ENCODE measurements at regions not wholly inside any gene's neighbourhood (a gene's known extent, or its start where the extent isn't known, plus 50 kb on each side); places are given as distances from the start of the nearest gene placed in this dataset.
"Not testable (repeated sequence)": the region's sequence is repeated elsewhere in the genome, so short reads cannot be mapped to it uniquely, and the experiment has no call there.

- DNase-seq (ENCODE audit: insufficient read length, low spot score) (no peak), FAIRE-seq (no peak)
- TF ChIP-seq PAX5 (IDR thresholded peaks at IDR 0.05; ENCODE audit: insufficient read depth, low read length, severe bottlenecking) (no peak), TAF1 (IDR thresholded peaks at IDR 0.05; ENCODE audit: low read depth, low read length) (no peak), POLR2A (IDR thresholded peaks at IDR 0.05; ENCODE audit: low read depth, low read length) (no peak), POU2F2 (IDR thresholded peaks at IDR 0.05; ENCODE audit: low read depth, low read length) (no peak), SPI1 (IDR thresholded peaks at IDR 0.05; ENCODE audit: low read depth, low read length) (no peak), POLR2AphosphoS5 (IDR thresholded peaks at IDR 0.05; ENCODE audit: low read depth, low read length) (no peak)
These were observed 401.8 kb downstream of the SRGAP2C start for GRCh38 chr1:121586369-121587229.

GRCh38 chr1:121587230-121587569, 402.4 kb downstream of the SRGAP2C start:
- no peak for DNase-seq (ENCODE audit: insufficient read length, low spot score)
- TF ChIP-seq SPI1 (IDR thresholded peaks at IDR 0.05; ENCODE audit: low read depth, low read length) (no peak), POU2F2 (IDR thresholded peaks at IDR 0.05; ENCODE audit: low read depth, low read length) (no peak), TAF1 (IDR thresholded peaks at IDR 0.05; ENCODE audit: low read depth, low read length) (no peak), POLR2A (IDR thresholded peaks at IDR 0.05; ENCODE audit: low read depth, low read length) (no peak), POLR2AphosphoS5 (IDR thresholded peaks at IDR 0.05; ENCODE audit: low read depth, low read length) (no peak), PAX5 (IDR thresholded peaks at IDR 0.05; ENCODE audit: insufficient read depth, low read length, severe bottlenecking) (no peak)
- FAIRE-seq, result no peak

- FAIRE-seq (no peak), DNase-seq (ENCODE audit: insufficient read length, low spot score) (no peak)
- no peak for TF ChIP-seq POLR2A (IDR thresholded peaks at IDR 0.05; ENCODE audit: low read depth, low read length)
- no peak for TF ChIP-seq TAF1 (IDR thresholded peaks at IDR 0.05; ENCODE audit: low read depth, low read length)
- TF ChIP-seq PAX5 (IDR thresholded peaks at IDR 0.05; ENCODE audit: insufficient read depth, low read length, severe bottlenecking), result no peak
- no peak for TF ChIP-seq POU2F2 (IDR thresholded peaks at IDR 0.05; ENCODE audit: low read depth, low read length)
- TF ChIP-seq POLR2AphosphoS5 (IDR thresholded peaks at IDR 0.05; ENCODE audit: low read depth, low read length), result no peak
- no peak for TF ChIP-seq SPI1 (IDR thresholded peaks at IDR 0.05; ENCODE audit: low read depth, low read length)
These were observed 403.0 kb downstream of the SRGAP2C start for GRCh38 chr1:121587777-121588176.

GRCh38 chr1:121594096-121594495, 409.3 kb downstream of the SRGAP2C start:
- TF ChIP-seq POLR2AphosphoS5 (IDR thresholded peaks at IDR 0.05; ENCODE audit: low read depth, low read length) (no peak), PAX5 (IDR thresholded peaks at IDR 0.05; ENCODE audit: insufficient read depth, low read length, severe bottlenecking) (no peak), SPI1 (IDR thresholded peaks at IDR 0.05; ENCODE audit: low read depth, low read length) (no peak), POLR2A (IDR thresholded peaks at IDR 0.05; ENCODE audit: low read depth, low read length) (no peak), TAF1 (IDR thresholded peaks at IDR 0.05; ENCODE audit: low read depth, low read length) (no peak), POU2F2 (IDR thresholded peaks at IDR 0.05; ENCODE audit: low read depth, low read length) (no peak)
- FAIRE-seq (no peak), DNase-seq (ENCODE audit: insufficient read length, low spot score) (no peak)

- TF ChIP-seq PAX5 (IDR thresholded peaks at IDR 0.05; ENCODE audit: insufficient read depth, low read length, severe bottlenecking) (no peak), POLR2AphosphoS5 (IDR thresholded peaks at IDR 0.05; ENCODE audit: low read depth, low read length) (no peak), SPI1 (IDR thresholded peaks at IDR 0.05; ENCODE audit: low read depth, low read length) (no peak), POU2F2 (IDR thresholded peaks at IDR 0.05; ENCODE audit: low read depth, low read length) (no peak), TAF1 (IDR thresholded peaks at IDR 0.05; ENCODE audit: low read depth, low read length) (no peak), POLR2A (IDR thresholded peaks at IDR 0.05; ENCODE audit: low read depth, low read length) (no peak)
- FAIRE-seq, result no peak
- DNase-seq (ENCODE audit: insufficient read length, low spot score), result no peak
These were observed 410.3 kb downstream of the SRGAP2C start for GRCh38 chr1:121595089-121595488.

GRCh38 chr1:121604843-121605444, 420.2 kb downstream of the SRGAP2C start:
- not testable (repeated sequence) for FAIRE-seq; DNase-seq (ENCODE audit: insufficient read length, low spot score)

GRCh38 chr1:121607499-121607898, 422.7 kb downstream of the SRGAP2C start:
- not testable (repeated sequence) for DNase-seq (ENCODE audit: insufficient read length, low spot score); FAIRE-seq
